ENCODE measurements at regions not wholly inside any gene's neighbourhood (a gene's known extent, or its start where the extent isn't known, plus 50 kb on each side); places are given as distances from the start of the nearest gene placed in this dataset.
"Not testable (repeated sequence)": the region's sequence is repeated elsewhere in the genome, so short reads cannot be mapped to it uniquely, and the experiment has no call there.

- no peak for DNase-seq
Observed at GRCh38 chr7:29619111-29619510, 55.5 kb downstream of the PRR15 start.

GRCh38 chr7:29619848-29620555, 56.4 kb downstream of the PRR15 start:
- DNase-seq = no peak

GRCh38 chr7:29620556-29620930, 56.9 kb downstream of the PRR15 start:
- no peak for DNase-seq

- no peak for DNase-seq
Observed at GRCh38 chr7:29622335-29623265, 59.0 kb downstream of the PRR15 start.

- no peak for DNase-seq
Observed at GRCh38 chr7:29623973-29624372, 60.3 kb downstream of the PRR15 start.

GRCh38 chr7:29626730-29627129, 63.1 kb downstream of the PRR15 start:
- DNase-seq = no peak

GRCh38 chr7:29627631-29628030, 64.0 kb downstream of the PRR15 start:
- DNase-seq = no peak

- DNase-seq = no peak
Observed at GRCh38 chr7:29629507-29629906, 65.9 kb downstream of the PRR15 start.

- not testable (repeated sequence) for DNase-seq
Observed at GRCh38 chr7:29635067-29636008, 71.7 kb downstream of the PRR15 start.

GRCh38 chr7:29636009-29636351, 72.3 kb downstream of the PRR15 start:
- no peak for DNase-seq

GRCh38 chr7:29637374-29637773, 73.7 kb downstream of the PRR15 start:
- no peak for DNase-seq

- not testable (repeated sequence) for DNase-seq
Observed at GRCh38 chr7:29638841-29639240, 75.2 kb downstream of the PRR15 start.

GRCh38 chr7:29639386-29639785, 75.8 kb downstream of the PRR15 start:
- no peak for DNase-seq

GRCh38 chr7:29639886-29640595, 76.4 kb downstream of the PRR15 start:
- DNase-seq = no peak

GRCh38 chr7:29641651-29642050, 78.0 kb downstream of the PRR15 start:
- no peak for DNase-seq

GRCh38 chr7:29642494-29643155, 79.0 kb downstream of the PRR15 start:
- DNase-seq = no peak

GRCh38 chr7:29646116-29646515, 82.5 kb downstream of the PRR15 start:
- DNase-seq = not testable (repeated sequence)

- DNase-seq = no peak
Observed at GRCh38 chr7:29647020-29647654, 83.5 kb downstream of the PRR15 start.

- not testable (repeated sequence) for DNase-seq
Observed at GRCh38 chr7:29647691-29648210, 84.1 kb downstream of the PRR15 start.

- no peak for DNase-seq
Observed at GRCh38 chr7:29649028-29649716, 85.5 kb downstream of the PRR15 start.

All from activated CD4-positive, alpha-beta T cell treated with anti-CD3 and anti-CD28 coated beads, Interleukin-2, amount 50 U/mL, for 1 hour (primary cell).